Parathyroid adenoma (tissue), 2 donors: ENCODE measurements at regions not wholly inside any gene's neighbourhood (a gene's known extent, or its start where the extent isn't known, plus 50 kb on each side); places are given as distances from the start of the nearest gene placed in this dataset.

Source experiments
- H2AFZ ChIP-seq: fragments of 300-600 bp; sonication (generic); one replicate; pipeline ENCODE4 v1.7.0; 2017; ENCODE audit warnings: antibody characterized with exemption, mild to moderate bottlenecking
- H3K27ac ChIP-seq: fragments of 300-600 bp; sonication (generic); one replicate; pipeline ENCODE4 v1.7.0; 2017
- H3K27me3 ChIP-seq: fragments of 300-600 bp; sonication (generic); one replicate; pipeline ENCODE4 v1.7.0; 2017; ENCODE audit warnings: low read length; ENCODE audit not compliant: control insufficient read depth, insufficient read depth
- H3K36me3 ChIP-seq: fragments of 300-600 bp; sonication (generic); one replicate; pipeline ENCODE4 v1.7.0; 2017; ENCODE audit warnings: low read length; ENCODE audit not compliant: control insufficient read depth, insufficient read depth
- H3K4me1 ChIP-seq: fragments of 300-600 bp; sonication (generic); one replicate; pipeline ENCODE4 v1.7.0; 2017; ENCODE audit warnings: control low read depth
- H3K4me2 ChIP-seq: fragments of 300-600 bp; sonication (generic); one replicate; pipeline ENCODE4 v1.7.0; 2017; ENCODE audit warnings: low read length
- H3K4me3 ChIP-seq: fragments of 300-600 bp; sonication (generic); one replicate; pipeline ENCODE4 v1.7.0; 2017; ENCODE audit warnings: low read depth, low read length
- H3K79me2 ChIP-seq: fragments of 300-600 bp; sonication (generic); one replicate; pipeline ENCODE4 v1.7.0; 2017; ENCODE audit warnings: control low read depth
- H3K9ac ChIP-seq: fragments of 300-600 bp; sonication (generic); one replicate; pipeline ENCODE4 v1.7.0; 2017; ENCODE audit warnings: mild to moderate bottlenecking
- H3K9me3 ChIP-seq: fragments of 300-600 bp; sonication (generic); one replicate; pipeline ENCODE4 v1.7.0; 2017; ENCODE audit warnings: low read length; ENCODE audit not compliant: control insufficient read depth
- CTCF ChIP-seq: fragments of 300-600 bp; sonication (generic); IDR thresholded peaks from one replicate; pipeline ENCODE4 v1.7.0; 2017; ENCODE audit warnings: antibody characterized with exemption, mild to moderate bottlenecking
- donor health status: primary hyperparathyroidism.

- Histone ChIP-seq H3K4me3 (no peak overlapping the region), H3K36me3 (no peaks in the 10 kb centered on the region), H3K9ac (no peak overlapping the region), H3K9me3 (no peaks in the 10 kb centered on the region), H3K27ac (no peak overlapping the region), H3K79me2 (no peaks in the 10 kb centered on the region), H3K4me1 (no peaks in the 10 kb centered on the region), H2AFZ (no peak overlapping the region), H3K27me3 (no peaks in the 10 kb centered on the region), H3K4me2 (no peak overlapping the region)
- TF ChIP-seq CTCF = no peak
These were observed 115.7 kb downstream of the RPL22L1 start for GRCh38 chr3:170754311-170754693.

GRCh38 chr3:170753421-170754310 is 116.3 kb downstream of the RPL22L1 start:
- H3K9ac ChIP-seq = no peak overlapping the region
- H2AFZ ChIP-seq = no peak overlapping the region
- no peak overlapping the region for H3K4me3 ChIP-seq
- no peaks in the 10 kb centered on the region for H3K4me1 ChIP-seq
- H3K36me3 ChIP-seq = no peaks in the 10 kb centered on the region
- TF ChIP-seq CTCF = no peak
- no peaks in the 10 kb centered on the region for H3K27me3 ChIP-seq
- no peak overlapping the region for H3K4me2 ChIP-seq
- H3K79me2 ChIP-seq = no peaks in the 10 kb centered on the region
- no peaks in the 10 kb centered on the region for H3K9me3 ChIP-seq
- H3K27ac ChIP-seq = no peak overlapping the region

GRCh38 chr3:170752571-170753155 is 117.3 kb downstream of the RPL22L1 start:
- TF ChIP-seq CTCF = no peak

GRCh38 chr3:170751899-170752293 is 118.1 kb downstream of the RPL22L1 start:
- H3K4me3 ChIP-seq = no peak overlapping the region
- no peaks in the 10 kb centered on the region for H3K79me2 ChIP-seq
- H2AFZ ChIP-seq = no peak overlapping the region
- H3K9ac ChIP-seq = no peak overlapping the region
- H3K36me3 ChIP-seq = no peaks in the 10 kb centered on the region
- no peaks in the 10 kb centered on the region for H3K27me3 ChIP-seq
- TF ChIP-seq CTCF = no peak
- no peaks in the 10 kb centered on the region for H3K9me3 ChIP-seq
- no peaks in the 10 kb centered on the region for H3K4me1 ChIP-seq
- no peak overlapping the region for H3K27ac ChIP-seq
- no peak overlapping the region for H3K4me2 ChIP-seq

More at GRCh38 chr3:170752571-170753155, 117.3 kb downstream of the RPL22L1 start:
- H3K4me2 ChIP-seq = no peak overlapping the region
- no peak overlapping the region for H3K9ac ChIP-seq
- H3K4me1 ChIP-seq = no peaks in the 10 kb centered on the region
- no peak overlapping the region for H3K4me3 ChIP-seq
- no peaks in the 10 kb centered on the region for H3K36me3 ChIP-seq
- H3K79me2 ChIP-seq = no peaks in the 10 kb centered on the region
- no peak overlapping the region for H3K27ac ChIP-seq
- H3K9me3 ChIP-seq = no peaks in the 10 kb centered on the region
- no peak overlapping the region for H2AFZ ChIP-seq
- H3K27me3 ChIP-seq = no peaks in the 10 kb centered on the region
